NT2/D1 (cell line): ENCODE measurements at regions not wholly inside any gene's neighbourhood (a gene's known extent, or its start where the extent isn't known, plus 50 kb on each side); places are given as distances from the start of the nearest gene placed in this dataset.

Source experiments
- DNase-seq: peaks from one replicate; pipeline ENCODE4 v3.0.0-alpha.2; 2011; ENCODE audit warnings: low read depth, low spot score
- H3K27me3 ChIP-seq: 2 replicates; pipeline ENCODE4 v1.6.0; 2011; ENCODE audit warnings: mild to moderate bottlenecking; ENCODE audit not compliant: insufficient read length, insufficient read depth
- H3K36me3 ChIP-seq: 2 replicates; pipeline ENCODE4 v1.6.1; 2011; ENCODE audit warnings: mild to moderate bottlenecking, low read length, mixed read lengths; ENCODE audit not compliant: insufficient read depth, insufficient read length
- H3K4me1 ChIP-seq: 2 replicates; pipeline ENCODE4 v1.5.1; 2011; ENCODE audit not compliant: insufficient read depth, insufficient read length
- H3K4me3 ChIP-seq: 2 replicates; pipeline ENCODE4 v1.5.1; 2011; ENCODE audit warnings: low read depth; ENCODE audit not compliant: insufficient read length
- H3K9ac ChIP-seq: 2 replicates; pipeline ENCODE4 v1.6.0; 2011; ENCODE audit warnings: low read depth; ENCODE audit not compliant: insufficient read length
- H3K9me3 ChIP-seq: 2 replicates; pipeline ENCODE4 v1.5.1; 2011; ENCODE audit warnings: mild to moderate bottlenecking, low read length; ENCODE audit not compliant: insufficient read depth
- SUZ12 ChIP-seq: IDR thresholded peaks from 2 replicates; pipeline ENCODE4 v1.6.1; 2011; ENCODE audit not compliant: insufficient read length, insufficient read depth; ENCODE audit errors: extremely low read depth
- YY1 ChIP-seq: IDR thresholded peaks from 2 replicates; pipeline ENCODE4 v1.6.1; 2011; ENCODE audit not compliant: insufficient read length, insufficient read depth
- ZNF274 ChIP-seq: IDR thresholded peaks from 2 replicates; pipeline ENCODE4 v1.6.1; 2011; ENCODE audit warnings: mild to moderate bottlenecking, low read depth, low read length

DNA sequence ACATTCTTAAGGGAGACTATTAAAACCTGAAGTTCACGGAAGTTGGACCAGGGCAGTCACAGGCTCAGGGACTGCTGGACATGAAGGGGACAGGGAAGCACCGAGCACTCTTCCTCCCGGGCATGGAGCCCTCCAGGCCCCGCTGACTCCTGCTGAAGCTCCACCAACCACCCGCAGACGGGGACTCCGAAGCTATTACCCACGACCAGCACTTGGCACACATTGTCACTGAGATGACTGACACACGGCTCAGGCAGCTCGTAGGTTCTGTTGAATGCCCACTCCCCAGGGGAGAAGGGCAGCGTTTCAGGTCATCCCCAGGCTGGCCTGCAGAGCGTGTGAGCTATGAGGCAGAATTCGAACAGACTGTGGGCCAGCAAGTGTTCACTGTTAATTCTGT lies 234.8 kb downstream of the NDUFA10 start:
- DNase-seq, result no peak
- TF ChIP-seq SUZ12 (no peak), YY1 (no peak), ZNF274 (no peak)
- Histone ChIP-seq H3K9me3 (peaks cover 9% of the 10 kb centered on the region; the same call in 1 of the 2 replicates), H3K9ac (no peak overlapping the region), H3K36me3 (no peaks in the 10 kb centered on the region), H3K27me3 (no peaks in the 10 kb centered on the region), H3K4me3 (no peak overlapping the region), H3K4me1 (no peaks in the 10 kb centered on the region)

- TF ChIP-seq ZNF274 (no peak), YY1 (no peak), SUZ12 (no peak)
- Histone ChIP-seq H3K36me3 (no peaks in the 10 kb centered on the region), H3K4me3 (no peak overlapping the region), H3K4me1 (no peaks in the 10 kb centered on the region), H3K9me3 (peaks cover 9% of the 10 kb centered on the region; the same call in 1 of the 2 replicates), H3K9ac (no peak overlapping the region), H3K27me3 (no peaks in the 10 kb centered on the region)
- no peak for DNase-seq
Measured at GRCh38 chr2:239789711-239790110, 235.4 kb downstream of the NDUFA10 start.

DNA sequence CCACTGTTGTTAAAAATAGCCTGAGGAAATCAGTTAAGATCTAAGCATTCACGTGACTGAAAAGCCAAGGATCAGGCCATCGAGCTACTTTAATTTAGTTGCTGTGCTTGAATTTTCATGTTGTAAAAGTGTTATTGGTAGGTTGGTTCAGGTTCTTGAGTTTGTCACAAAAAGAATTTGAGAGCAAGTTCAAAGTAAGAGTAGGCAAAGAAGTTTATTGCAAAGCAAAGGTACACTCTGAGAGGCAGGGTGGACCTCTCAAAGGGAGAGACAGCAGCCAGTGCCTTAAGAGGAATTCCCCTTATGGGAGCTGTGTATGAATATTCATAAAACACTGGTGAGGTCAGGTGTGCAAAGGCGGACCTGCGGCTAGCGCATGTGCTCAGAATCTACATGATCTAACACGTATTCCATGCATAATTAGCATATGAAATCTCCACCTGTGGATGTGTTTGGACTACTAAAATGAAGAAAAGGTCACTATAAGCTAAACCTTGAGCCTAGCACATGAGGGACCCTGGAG lies 236.5 kb downstream of the NDUFA10 start:
- Histone ChIP-seq H3K4me3 (no peak overlapping the region), H3K9me3 (peaks cover 9% of the 10 kb centered on the region; the same call in 1 of the 2 replicates), H3K36me3 (no peaks in the 10 kb centered on the region), H3K27me3 (no peaks in the 10 kb centered on the region), H3K9ac (no peak overlapping the region), H3K4me1 (no peaks in the 10 kb centered on the region)
- TF ChIP-seq SUZ12 (no peak), YY1 (no peak), ZNF274 (no peak)
- DNase-seq, result no peak

- H3K4me1 ChIP-seq, result no peaks in the 10 kb centered on the region
- no peaks in the 10 kb centered on the region for H3K27me3 ChIP-seq
- H3K4me3 ChIP-seq, result no peak overlapping the region
- DNase-seq, result no peak
- no peak overlapping the region for H3K9ac ChIP-seq
- TF ChIP-seq YY1 (no peak), SUZ12 (no peak), ZNF274 (no peak)
- no peaks in the 10 kb centered on the region for H3K36me3 ChIP-seq
- peaks cover 9% of the 10 kb centered on the region; the same call in 1 of the 2 replicates for H3K9me3 ChIP-seq
Measured at GRCh38 chr2:239787538-239788050, 237.5 kb downstream of the NDUFA10 start.

DNA sequence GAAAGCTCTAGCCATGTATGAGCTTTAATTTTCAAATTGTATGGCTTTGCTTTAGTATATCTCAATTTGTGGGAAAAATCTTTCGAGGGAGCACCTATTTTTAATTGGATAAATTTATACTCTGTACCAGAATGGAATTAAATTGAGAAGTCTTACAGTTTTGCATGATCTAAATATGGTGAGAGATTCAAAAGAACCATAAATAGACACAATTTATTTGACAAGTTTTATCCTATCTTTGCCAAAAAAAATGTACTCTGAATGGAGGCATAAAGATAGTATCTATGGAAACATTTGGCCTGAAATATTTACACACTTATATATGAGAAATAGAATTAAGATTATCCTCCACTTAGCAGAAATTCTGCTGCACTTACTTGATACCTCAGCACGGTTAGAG lies 238.4 kb downstream of the NDUFA10 start:
- H3K4me3 ChIP-seq, result no peak overlapping the region
- no peaks in the 10 kb centered on the region for H3K36me3 ChIP-seq
- H3K27me3 ChIP-seq, result no peaks in the 10 kb centered on the region
- no peak overlapping the region for H3K9ac ChIP-seq
- peaks cover 9% of the 10 kb centered on the region; the same call in 1 of the 2 replicates for H3K9me3 ChIP-seq
- DNase-seq, result no peak
- TF ChIP-seq SUZ12, result no peak
- TF ChIP-seq YY1, result no peak
- no peak for TF ChIP-seq ZNF274
- no peaks in the 10 kb centered on the region for H3K4me1 ChIP-seq

GRCh38 chr2:239781454-239781853 lies 243.7 kb downstream of the NDUFA10 start:
- Histone ChIP-seq H3K9ac (no peak overlapping the region), H3K27me3 (no peaks in the 10 kb centered on the region), H3K9me3 (peaks cover 6% of the 10 kb centered on the region; the same call in 1 of the 2 replicates), H3K36me3 (no peaks in the 10 kb centered on the region), H3K4me3 (no peak overlapping the region), H3K4me1 (no peaks in the 10 kb centered on the region)
- no peak for DNase-seq
- TF ChIP-seq SUZ12 (no peak), ZNF274 (no peak), YY1 (no peak)

DNA sequence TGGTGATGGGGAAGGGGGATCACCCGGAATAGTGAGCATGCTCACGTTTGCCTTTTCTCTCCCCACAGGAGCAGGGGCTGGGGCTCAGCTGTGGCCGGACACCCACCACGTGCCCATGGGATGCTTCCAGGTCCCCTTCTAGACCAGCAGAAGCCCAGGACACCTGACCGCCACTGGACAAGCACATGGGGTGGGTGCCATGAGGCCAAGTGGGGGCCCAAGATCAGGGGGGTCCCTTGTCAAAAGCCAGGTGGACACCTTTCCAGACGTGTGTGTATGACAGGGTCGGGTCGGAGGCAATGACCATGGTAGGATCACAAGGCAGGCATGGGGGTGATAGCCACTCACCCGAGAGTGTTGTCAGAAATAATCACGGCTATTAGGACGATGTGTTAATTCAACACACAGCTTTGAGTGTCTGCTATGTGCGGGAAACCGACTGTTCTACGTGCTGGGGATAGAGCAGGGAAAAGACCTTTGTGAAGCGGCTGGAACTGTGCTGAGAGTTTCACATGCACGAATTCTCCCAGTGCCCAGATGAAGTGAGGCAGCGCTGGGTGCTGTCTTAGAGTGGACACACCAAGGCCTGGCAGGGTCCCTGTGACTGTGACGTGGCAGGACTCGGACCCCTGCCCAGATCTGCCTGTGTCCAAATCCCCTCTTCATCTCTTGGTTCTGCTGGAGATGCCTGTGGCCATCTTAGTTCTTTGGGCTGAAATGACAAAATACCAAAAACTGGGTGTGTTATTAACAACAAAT lies 244.7 kb downstream of the NDUFA10 start:
- H3K4me1 ChIP-seq, result no peaks in the 10 kb centered on the region
- H3K36me3 ChIP-seq, result no peaks in the 10 kb centered on the region
- DNase-seq, result no peak
- H3K9ac ChIP-seq, result no peak overlapping the region
- TF ChIP-seq YY1 (no peak), ZNF274 (no peak), SUZ12 (no peak)
- no peaks in the 10 kb centered on the region; the same call in 1 of the 2 replicates for H3K9me3 ChIP-seq
- no peaks in the 10 kb centered on the region for H3K27me3 ChIP-seq
- H3K4me3 ChIP-seq, result no peak overlapping the region
